Osteoblast (primary cell): ENCODE measurements at regions not wholly inside any gene's neighbourhood (a gene's known extent, or its start where the extent isn't known, plus 50 kb on each side); places are given as distances from the start of the nearest gene placed in this dataset.

Source experiments
- DNase-seq: peaks from one replicate; pipeline ENCODE4 v3.0.0; 2011; ENCODE audit warnings: low spot score, mixed read lengths; ENCODE audit not compliant: insufficient read length; ENCODE audit errors: missing footprints
- H2AFZ ChIP-seq: 2 replicates; pipeline ENCODE4 v1.6.0; 2011; ENCODE audit warnings: mild to moderate bottlenecking, low read length
- H3K27ac ChIP-seq: 2 replicates; pipeline ENCODE4 v1.5.1; 2011; ENCODE audit warnings: mild to moderate bottlenecking, low read depth, low read length, moderate library complexity
- H3K27me3 ChIP-seq: 2 replicates; pipeline ENCODE4 v1.6.0; 2012; ENCODE audit warnings: mild to moderate bottlenecking, control low read depth, inconsistent platforms, low read length, moderate library complexity; ENCODE audit not compliant: insufficient read depth
- H3K36me3 ChIP-seq: 2 replicates; pipeline ENCODE4 v1.5.1; 2011; ENCODE audit warnings: mild to moderate bottlenecking, low read length, control low read depth, moderate library complexity; ENCODE audit not compliant: insufficient read depth
- H3K4me1 ChIP-seq: 2 replicates; pipeline ENCODE4 v1.5.1; 2011; ENCODE audit warnings: mild to moderate bottlenecking, low read length, control low read depth, moderate library complexity; ENCODE audit not compliant: insufficient read depth
- H3K4me2 ChIP-seq: 2 replicates; pipeline ENCODE4 v1.6.0; 2011; ENCODE audit warnings: mild to moderate bottlenecking, low read length; ENCODE audit not compliant: insufficient read depth
- H3K4me3 ChIP-seq: fragments of 200-600 bp; sonication (generic); 3 replicates; pipeline ENCODE4 v1.5.1; 2012; ENCODE audit warnings: mild to moderate bottlenecking, low read length, inconsistent platforms; ENCODE audit not compliant: insufficient read depth
- H3K79me2 ChIP-seq: 2 replicates; pipeline ENCODE4 v1.6.0; 2012; ENCODE audit warnings: mild to moderate bottlenecking, low read length, control low read depth, inconsistent platforms; ENCODE audit not compliant: insufficient read depth
- H3K9me3 ChIP-seq: 2 replicates; pipeline ENCODE4 v1.5.1; 2011; ENCODE audit warnings: low read depth, low read length, control low read depth
- H4K20me1 ChIP-seq: 2 replicates; pipeline ENCODE4 v1.6.0; 2012; ENCODE audit warnings: mild to moderate bottlenecking, low read length, control low read depth; ENCODE audit not compliant: insufficient read depth
- TF ChIP-seq, protein P1 (sequence below): IDR thresholded peaks from 2 replicates; pipeline ENCODE4 v1.5.1; 2011; ENCODE audit warnings: mild to moderate bottlenecking, low read depth, low read length, moderate library complexity; ENCODE audit errors: extremely low read depth

DNA sequence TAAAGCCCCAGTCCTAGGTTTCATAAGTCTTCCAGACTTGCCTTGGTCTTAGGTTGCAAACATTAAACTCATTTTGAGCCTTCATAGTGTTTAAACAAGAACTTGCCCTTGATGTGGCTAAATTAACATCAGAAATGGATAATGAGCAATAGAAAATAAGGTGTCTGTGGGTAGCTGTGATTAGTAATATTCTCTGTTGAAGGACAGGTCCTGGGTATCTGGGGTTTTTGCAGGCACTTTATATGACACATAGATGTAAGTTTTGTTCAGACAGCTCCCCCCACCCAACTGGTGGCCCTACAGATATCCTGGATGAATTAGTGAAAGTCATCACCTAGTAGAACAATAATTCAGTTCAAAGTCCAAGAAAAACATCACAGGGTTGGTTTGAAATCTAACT, 272.5 kb downstream of the PTTG2 start:
- TF ChIP-seq, protein P1, sequence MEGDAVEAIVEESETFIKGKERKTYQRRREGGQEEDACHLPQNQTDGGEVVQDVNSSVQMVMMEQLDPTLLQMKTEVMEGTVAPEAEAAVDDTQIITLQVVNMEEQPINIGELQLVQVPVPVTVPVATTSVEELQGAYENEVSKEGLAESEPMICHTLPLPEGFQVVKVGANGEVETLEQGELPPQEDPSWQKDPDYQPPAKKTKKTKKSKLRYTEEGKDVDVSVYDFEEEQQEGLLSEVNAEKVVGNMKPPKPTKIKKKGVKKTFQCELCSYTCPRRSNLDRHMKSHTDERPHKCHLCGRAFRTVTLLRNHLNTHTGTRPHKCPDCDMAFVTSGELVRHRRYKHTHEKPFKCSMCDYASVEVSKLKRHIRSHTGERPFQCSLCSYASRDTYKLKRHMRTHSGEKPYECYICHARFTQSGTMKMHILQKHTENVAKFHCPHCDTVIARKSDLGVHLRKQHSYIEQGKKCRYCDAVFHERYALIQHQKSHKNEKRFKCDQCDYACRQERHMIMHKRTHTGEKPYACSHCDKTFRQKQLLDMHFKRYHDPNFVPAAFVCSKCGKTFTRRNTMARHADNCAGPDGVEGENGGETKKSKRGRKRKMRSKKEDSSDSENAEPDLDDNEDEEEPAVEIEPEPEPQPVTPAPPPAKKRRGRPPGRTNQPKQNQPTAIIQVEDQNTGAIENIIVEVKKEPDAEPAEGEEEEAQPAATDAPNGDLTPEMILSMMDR: no peak
- DNase-seq: no peak
- Histone ChIP-seq H3K9me3 (no peaks in the 10 kb centered on the region), H3K27me3 (no peaks in the 10 kb centered on the region), H3K4me1 (peaks cover 11% of the 10 kb centered on the region), H3K27ac (no peak overlapping the region), H3K4me3 (no peak overlapping the region), H3K79me2 (no peaks in the 10 kb centered on the region), H2AFZ (no peak overlapping the region), H3K36me3 (no peaks in the 10 kb centered on the region), H3K4me2 (no peak overlapping the region), H4K20me1 (no peaks in the 10 kb centered on the region)

DNA sequence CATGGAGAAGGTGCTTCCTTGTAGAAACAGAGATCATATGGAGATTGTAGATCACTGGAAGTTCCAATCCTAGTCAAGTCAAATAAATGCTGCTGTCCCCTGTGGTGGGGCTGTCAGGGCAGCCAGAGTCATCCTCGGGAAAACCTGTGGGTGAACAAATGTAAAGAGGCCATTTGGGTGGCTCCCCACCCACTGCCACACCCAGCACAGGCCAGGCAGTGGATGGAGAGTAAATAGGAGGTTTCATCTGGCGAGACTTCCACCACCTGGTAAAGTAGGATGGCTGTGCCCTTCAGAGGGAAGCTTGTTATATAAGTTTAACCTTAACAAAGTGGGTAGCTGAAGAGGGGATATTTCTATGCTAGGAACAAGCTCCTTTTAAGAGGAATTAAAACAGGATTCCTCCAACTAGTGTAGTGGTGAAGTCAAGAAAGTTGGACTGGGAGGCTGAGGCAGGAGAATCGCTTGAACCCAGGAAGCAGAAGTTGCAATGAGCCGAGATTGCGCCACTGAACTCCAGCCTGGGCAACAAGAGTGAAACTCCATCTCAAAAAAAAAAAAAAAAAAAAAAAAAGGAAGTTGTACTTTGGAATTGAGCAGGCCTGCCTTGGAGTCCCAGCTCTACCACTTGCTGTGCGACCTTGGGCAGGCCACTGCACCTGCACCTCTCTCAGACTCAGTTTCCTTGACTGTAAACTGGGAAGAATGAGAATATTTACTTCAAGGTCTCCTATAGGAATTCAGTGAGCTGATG, 273.7 kb downstream of the PTTG2 start:
- Histone ChIP-seq H3K4me1 (peaks cover 11% of the 10 kb centered on the region), H3K27me3 (no peaks in the 10 kb centered on the region), H4K20me1 (no peaks in the 10 kb centered on the region), H3K9me3 (no peaks in the 10 kb centered on the region), H3K4me3 (no peak overlapping the region), H2AFZ (no peak overlapping the region), H3K79me2 (no peaks in the 10 kb centered on the region), H3K4me2 (no peak overlapping the region), H3K27ac (no peak overlapping the region), H3K36me3 (no peaks in the 10 kb centered on the region)
- no peak for DNase-seq
- TF ChIP-seq, protein P1: no peak

DNA sequence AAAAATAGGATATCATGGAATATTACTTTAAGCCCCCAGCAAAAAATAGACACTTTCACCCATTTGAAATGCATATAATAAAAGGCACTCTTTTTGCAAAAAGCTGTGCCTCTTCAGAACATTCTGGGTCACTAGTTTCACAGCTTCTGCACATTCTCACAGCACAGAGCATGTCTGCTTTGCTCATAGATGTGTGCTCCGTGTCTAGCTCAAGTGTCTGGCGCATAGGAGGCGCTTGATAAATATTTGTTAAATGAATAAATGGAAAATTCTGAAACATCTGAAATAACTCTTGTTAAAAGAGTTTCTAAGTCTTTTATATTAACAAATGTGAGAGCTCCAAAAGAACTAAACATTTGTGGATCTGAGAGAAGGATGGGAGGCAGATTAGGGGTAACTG, 275.2 kb downstream of the PTTG2 start:
- Histone ChIP-seq H2AFZ (no peak overlapping the region), H3K36me3 (no peaks in the 10 kb centered on the region), H3K79me2 (no peaks in the 10 kb centered on the region), H3K4me1 (peaks cover 11% of the 10 kb centered on the region), H3K27ac (no peak overlapping the region), H4K20me1 (no peaks in the 10 kb centered on the region), H3K27me3 (no peaks in the 10 kb centered on the region), H3K4me2 (no peak overlapping the region), H3K9me3 (no peaks in the 10 kb centered on the region), H3K4me3 (no peak overlapping the region)
- TF ChIP-seq, protein P1: no peak
- DNase-seq: no peak

DNA sequence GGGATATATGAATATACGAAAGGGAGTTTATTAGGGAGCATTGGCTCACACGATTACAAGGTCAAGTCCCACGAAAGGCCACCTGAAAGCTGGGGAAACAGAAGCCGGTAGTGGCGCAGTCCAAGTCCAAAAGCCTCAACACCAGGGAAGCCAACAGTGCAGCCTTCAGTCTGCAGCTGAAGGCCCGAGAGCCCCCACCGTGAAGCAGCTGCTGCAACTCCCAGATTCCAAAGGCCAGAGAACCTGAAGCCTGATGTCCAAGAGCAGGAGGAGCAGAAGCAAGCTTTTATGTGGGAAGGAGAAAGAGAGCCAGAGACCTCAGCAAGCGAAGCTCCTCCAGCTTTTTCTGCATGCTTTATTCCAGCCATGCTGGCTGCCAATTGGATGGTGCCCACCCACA, 275.8 kb downstream of the PTTG2 start:
- H2AFZ ChIP-seq: no peak overlapping the region
- no peak overlapping the region for H3K4me2 ChIP-seq
- H3K27me3 ChIP-seq: no peaks in the 10 kb centered on the region
- H3K4me1 ChIP-seq: peaks cover 11% of the 10 kb centered on the region
- no peak for DNase-seq
- no peaks in the 10 kb centered on the region for H3K79me2 ChIP-seq
- no peaks in the 10 kb centered on the region for H4K20me1 ChIP-seq
- no peaks in the 10 kb centered on the region for H3K36me3 ChIP-seq
- TF ChIP-seq, protein P1: no peak
- no peak overlapping the region for H3K4me3 ChIP-seq
- H3K9me3 ChIP-seq: no peaks in the 10 kb centered on the region
- H3K27ac ChIP-seq: no peak overlapping the region
